Upper lobe of left lung (tissue), 4 donors: ENCODE measurements at regions not wholly inside any gene's neighbourhood (a gene's known extent, or its start where the extent isn't known, plus 50 kb on each side); places are given as distances from the start of the nearest gene placed in this dataset.

Experiments
- EP300 ChIP-seq, 4 donors: sonication (generic); formaldehyde crosslinking; IDR thresholded peaks; one replicate each; pipeline ENCODE4 v1.5.1; 2017; ENCODE audit warnings: antibody characterized with exemption in 4 of 4, control low read depth in 2 of 4
- POLR2A ChIP-seq, 4 donors: fragments of 450-650 bp; IDR thresholded peaks; one replicate each; pipeline ENCODE4 v1.5.1; 2016 to 2017; ENCODE audit warnings: antibody characterized with exemption in 4 of 4, mild to moderate bottlenecking in 2 of 4
- POLR2AphosphoS5 ChIP-seq, 2 donors: sonication (generic); formaldehyde crosslinking; IDR thresholded peaks; one replicate each; pipeline ENCODE4 v1.5.1; 2017; ENCODE audit warnings: antibody characterized with exemption in 2 of 2
- TF ChIP-seq, protein P1 (sequence below), 6 experiments: fragments of 450-650 bp in 4 of 6; fragments of 200-600 bp in 2 of 6; sonication (generic) in 2 of 6; IDR thresholded peaks; one replicate each; pipeline ENCODE4 v1.5.1; 2016 to 2019; ENCODE audit warnings: antibody characterized with exemption in 6 of 6

DNA sequence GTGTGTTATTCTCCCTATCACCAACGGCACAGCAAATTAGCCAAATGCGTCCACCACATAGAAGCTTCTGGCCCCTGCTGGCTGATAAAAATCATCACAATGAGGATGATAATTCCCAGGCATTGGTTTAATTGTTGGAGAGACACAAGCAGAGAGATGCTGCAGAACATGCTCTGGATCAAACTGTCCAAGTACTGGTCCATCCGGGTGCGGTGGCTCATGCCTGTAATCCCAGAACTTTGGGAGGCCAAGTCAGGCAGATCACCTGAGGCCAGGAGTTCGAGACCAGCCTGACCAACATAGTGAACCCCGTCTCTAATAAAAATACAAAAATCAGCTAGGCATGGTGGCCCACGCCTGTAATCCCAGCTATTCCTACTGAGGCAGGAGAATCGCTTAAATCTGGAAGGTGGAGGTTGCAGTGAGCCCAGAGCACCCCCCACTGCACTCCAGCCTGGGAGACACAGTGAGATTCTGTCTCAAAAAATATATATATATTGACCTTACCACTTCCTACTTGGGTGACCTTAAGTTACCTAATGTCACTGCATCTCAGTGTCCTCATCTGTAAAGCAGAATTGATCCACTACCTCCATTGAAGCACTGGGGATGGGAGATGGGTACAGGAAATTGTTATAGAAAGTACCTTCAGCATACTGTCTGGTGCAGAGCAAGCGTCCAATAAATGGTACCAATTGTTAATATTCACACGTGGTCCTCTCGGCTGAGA, 83.7 kb upstream of the EGLN3 start:
- TF ChIP-seq, protein P1, sequence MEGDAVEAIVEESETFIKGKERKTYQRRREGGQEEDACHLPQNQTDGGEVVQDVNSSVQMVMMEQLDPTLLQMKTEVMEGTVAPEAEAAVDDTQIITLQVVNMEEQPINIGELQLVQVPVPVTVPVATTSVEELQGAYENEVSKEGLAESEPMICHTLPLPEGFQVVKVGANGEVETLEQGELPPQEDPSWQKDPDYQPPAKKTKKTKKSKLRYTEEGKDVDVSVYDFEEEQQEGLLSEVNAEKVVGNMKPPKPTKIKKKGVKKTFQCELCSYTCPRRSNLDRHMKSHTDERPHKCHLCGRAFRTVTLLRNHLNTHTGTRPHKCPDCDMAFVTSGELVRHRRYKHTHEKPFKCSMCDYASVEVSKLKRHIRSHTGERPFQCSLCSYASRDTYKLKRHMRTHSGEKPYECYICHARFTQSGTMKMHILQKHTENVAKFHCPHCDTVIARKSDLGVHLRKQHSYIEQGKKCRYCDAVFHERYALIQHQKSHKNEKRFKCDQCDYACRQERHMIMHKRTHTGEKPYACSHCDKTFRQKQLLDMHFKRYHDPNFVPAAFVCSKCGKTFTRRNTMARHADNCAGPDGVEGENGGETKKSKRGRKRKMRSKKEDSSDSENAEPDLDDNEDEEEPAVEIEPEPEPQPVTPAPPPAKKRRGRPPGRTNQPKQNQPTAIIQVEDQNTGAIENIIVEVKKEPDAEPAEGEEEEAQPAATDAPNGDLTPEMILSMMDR (IDR thresholded peaks at IDR 0.05), result no peak
- TF ChIP-seq EP300 (IDR thresholded peaks at IDR 0.05) (no peak), POLR2A (IDR thresholded peaks at IDR 0.05) (no peak), POLR2AphosphoS5 (IDR thresholded peaks at IDR 0.05) (no peak)
